GM21786 (cell line): ENCODE measurements at regions not wholly inside any gene's neighbourhood (a gene's known extent, or its start where the extent isn't known, plus 50 kb on each side); places are given as distances from the start of the nearest gene placed in this dataset.

ENCODE experiments used
- ATAC-seq: cut with Tn5 transposase; IDR thresholded peaks from one replicate; pipeline ENCODE4 v1.9.1; 2021; ENCODE audit not compliant: unreplicated experiment

DNA sequence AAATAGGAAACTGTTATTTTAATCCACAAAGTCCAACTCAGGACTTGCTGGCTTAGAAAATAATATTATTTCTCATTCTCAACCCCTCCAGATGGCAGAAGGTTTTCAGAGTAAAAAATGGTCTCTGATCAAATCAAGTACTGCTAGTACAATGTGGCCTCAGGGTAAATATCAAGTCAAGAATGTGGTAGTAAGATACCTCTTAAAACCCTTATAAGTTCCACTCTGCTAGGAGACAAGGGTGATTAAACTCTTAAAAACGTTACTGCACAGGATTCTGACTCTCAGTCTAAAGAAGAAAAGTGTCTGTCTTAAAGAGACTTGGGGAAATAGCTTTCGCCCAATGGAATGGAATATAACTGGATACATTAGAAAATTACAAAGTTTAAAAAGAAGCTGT is 120.8 kb upstream of the PDE4D start:
- ATAC-seq: no peak

- ATAC-seq: no peak
Observed at GRCh38 chr5:60010853-60011252, 117.3 kb upstream of the PDE4D start.

- ATAC-seq: no peak
Observed at GRCh38 chr5:60010328-60010727, 116.8 kb upstream of the PDE4D start.

GRCh38 chr5:60007729-60008128 is 114.2 kb upstream of the PDE4D start:
- no peak for ATAC-seq

- ATAC-seq: no peak
Observed at GRCh38 chr5:59999056-59999455, 105.5 kb upstream of the PDE4D start.

DNA sequence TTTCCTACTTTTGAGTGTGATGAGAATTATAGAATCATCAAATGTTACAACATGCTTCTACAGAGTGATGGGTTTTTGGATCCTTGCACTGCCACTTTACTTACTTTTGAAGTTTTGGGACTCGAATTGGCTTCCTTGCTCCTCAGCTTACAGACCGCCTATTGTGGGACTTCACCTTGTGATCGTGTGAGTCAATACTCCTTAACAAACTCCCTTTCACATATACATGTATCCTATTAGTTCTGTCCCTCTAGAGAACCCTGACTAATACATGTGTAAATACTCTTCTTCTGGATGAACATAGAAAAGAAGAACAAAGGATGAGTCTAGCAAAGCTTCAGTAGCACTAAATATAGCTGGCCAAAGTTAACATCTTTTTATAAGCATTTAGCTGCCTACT is 98.7 kb upstream of the PDE4D start:
- ATAC-seq: no peak

DNA sequence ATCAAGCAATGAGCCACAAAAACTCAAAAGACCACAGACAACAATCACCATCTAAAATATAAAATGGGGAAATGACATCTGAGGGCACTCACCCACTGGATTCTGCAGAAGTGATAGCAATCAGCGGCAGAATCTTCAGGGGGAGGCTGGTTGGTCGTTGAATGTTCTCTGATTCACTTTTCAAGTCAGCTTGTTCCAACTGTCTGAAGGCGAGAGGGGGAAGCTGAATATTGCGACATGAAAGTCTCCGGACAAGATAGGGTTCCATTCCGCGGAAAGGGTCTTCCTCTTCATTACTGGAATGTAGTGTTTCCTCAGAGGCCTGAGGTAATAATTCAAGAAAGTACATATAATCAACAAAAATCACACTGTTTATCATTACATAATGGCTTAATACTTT is 94.9 kb upstream of the PDE4D start:
- ATAC-seq: no peak

DNA sequence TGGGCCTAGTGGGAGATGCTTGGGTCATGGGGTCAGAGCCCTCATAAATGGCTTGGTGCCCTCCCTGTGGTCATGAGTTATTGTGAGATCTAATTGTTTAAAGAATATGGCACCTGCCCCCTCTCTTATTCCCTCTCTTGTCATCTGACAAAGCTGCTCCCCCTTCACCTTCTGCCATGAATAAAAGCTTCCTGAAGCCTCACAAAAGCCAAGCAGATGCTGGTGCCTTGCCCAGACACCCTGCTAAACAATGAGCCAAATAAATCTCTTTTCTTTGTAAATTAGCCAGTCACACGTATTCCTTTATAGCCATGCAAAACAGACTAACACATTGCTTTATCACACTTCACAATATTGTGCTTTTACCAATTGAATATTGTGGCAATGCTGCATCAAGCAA is 82.8 kb upstream of the PDE4D start:
- no peak for ATAC-seq

DNA sequence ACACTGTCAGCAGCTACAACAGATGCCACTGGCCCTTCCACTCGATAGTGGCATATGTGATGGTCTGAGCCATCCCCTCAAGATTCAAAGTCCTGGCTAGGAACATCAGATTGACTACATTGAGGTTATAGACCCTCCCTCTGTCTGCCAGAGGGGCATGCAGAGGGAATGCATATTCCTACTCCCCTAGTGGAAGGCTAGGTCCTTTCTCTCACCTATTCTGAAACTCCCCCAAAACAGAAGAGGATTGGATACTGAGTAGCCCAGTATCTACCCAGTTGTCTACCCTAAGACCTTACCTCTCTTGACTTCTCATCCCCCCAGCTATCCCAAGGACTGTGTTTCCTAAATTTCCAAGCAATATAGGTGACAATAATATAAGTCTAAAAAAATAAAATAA is 78.5 kb upstream of the PDE4D start:
- ATAC-seq: no peak

- no peak for ATAC-seq
Observed at GRCh38 chr5:59959330-59959729, 65.8 kb upstream of the PDE4D start.

GRCh38 chr5:59956130-59956783 is 62.7 kb upstream of the PDE4D start:
- ATAC-seq: no peak

DNA sequence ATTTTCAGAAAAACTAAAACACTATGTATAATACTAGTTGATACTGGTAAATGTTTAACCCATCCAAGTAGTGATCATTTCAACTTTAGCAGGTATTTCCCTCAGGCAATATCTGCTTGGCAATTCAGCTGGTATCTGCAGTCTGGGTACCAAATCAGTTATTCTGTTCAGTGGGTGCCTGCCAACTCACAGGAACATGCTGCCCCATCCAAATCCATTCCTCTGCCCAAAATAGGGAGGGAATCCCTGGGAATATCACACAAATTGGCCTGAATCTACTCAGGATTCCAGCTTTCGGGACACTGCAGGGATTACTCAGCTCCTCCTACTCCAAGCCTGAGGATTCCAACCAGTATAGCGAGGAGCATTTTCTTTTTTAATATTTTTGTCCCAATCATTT is 61.7 kb upstream of the PDE4D start:
- no peak for ATAC-seq

GRCh38 chr5:59943452-59944113 is 50.1 kb upstream of the PDE4D start:
- no peak for ATAC-seq
